T-helper 2 cell treated with Interferon-gamma antibody and Interleukin-4, amounts not matched to agents 100 ng/mL and 5 ng/mL, for 36 hours (primary cell): ENCODE measurements at regions not wholly inside any gene's neighbourhood (a gene's known extent, or its start where the extent isn't known, plus 50 kb on each side); places are given as distances from the start of the nearest gene placed in this dataset.
"Not testable (repeated sequence)": the region's sequence is repeated elsewhere in the genome, so short reads cannot be mapped to it uniquely, and the experiment has no call there.

ENCODE experiments used
- intact Hi-C: fragments of 100-400 bp; cut with micrococcal nuclease; formaldehyde crosslinking; loops from one replicate; pipeline ENCODE4 v1.15.1; 2023

GRCh38 chr16:26709754-26710153 lies 357.0 kb upstream of the C16orf82 start:
- intact Hi-C loops = no loop called here

- intact Hi-C loops = no loop called here
Measured at GRCh38 chr16:26710450-26710849, 356.3 kb upstream of the C16orf82 start.

GRCh38 chr16:26712876-26713275 lies 353.9 kb upstream of the C16orf82 start:
- intact Hi-C loops = no loop called here

GRCh38 chr16:26715969-26716368 lies 350.8 kb upstream of the C16orf82 start:
- intact Hi-C loops = no loop called here

- intact Hi-C loops = no loop called here
Measured at GRCh38 chr16:26717826-26718225, 348.9 kb upstream of the C16orf82 start.

- intact Hi-C loops = no loop called here
Measured at GRCh38 chr16:26721290-26721689, 345.4 kb upstream of the C16orf82 start.

- intact Hi-C loops = not testable (repeated sequence)
Measured at GRCh38 chr16:26721957-26722356, 344.8 kb upstream of the C16orf82 start.

GRCh38 chr16:26724189-26724588 lies 342.5 kb upstream of the C16orf82 start:
- intact Hi-C loops = no loop called here

GRCh38 chr16:26727848-26728247 lies 338.9 kb upstream of the C16orf82 start:
- intact Hi-C loops = no loop called here

- intact Hi-C loops = no loop called here
Measured at GRCh38 chr16:26729951-26730541, 336.7 kb upstream of the C16orf82 start.

- intact Hi-C loops = no loop called here
Measured at GRCh38 chr16:26731729-26732128, 335.0 kb upstream of the C16orf82 start.

GRCh38 chr16:26733710-26734109 lies 333.0 kb upstream of the C16orf82 start:
- intact Hi-C loops = no loop called here

GRCh38 chr16:26735521-26735920 lies 331.2 kb upstream of the C16orf82 start:
- intact Hi-C loops = no loop called here

- intact Hi-C loops = no loop called here
Measured at GRCh38 chr16:26736084-26736483, 330.6 kb upstream of the C16orf82 start.

GRCh38 chr16:26740771-26741170 lies 326.0 kb upstream of the C16orf82 start:
- intact Hi-C loops = no loop called here

- intact Hi-C loops = no loop called here
Measured at GRCh38 chr16:26742040-26742439, 324.7 kb upstream of the C16orf82 start.

GRCh38 chr16:26744430-26744829 lies 322.3 kb upstream of the C16orf82 start:
- intact Hi-C loops = no loop called here

- intact Hi-C loops = no loop called here
Measured at GRCh38 chr16:26747760-26748159, 319.0 kb upstream of the C16orf82 start.

GRCh38 chr16:26749072-26749471 lies 317.7 kb upstream of the C16orf82 start:
- intact Hi-C loops = no loop called here

- intact Hi-C loops = no loop called here
Measured at GRCh38 chr16:26752166-26752565, 314.6 kb upstream of the C16orf82 start.

GRCh38 chr16:26756633-26757032 lies 310.1 kb upstream of the C16orf82 start:
- intact Hi-C loops = no loop called here

- intact Hi-C loops = no loop called here
Measured at GRCh38 chr16:26762594-26762993, 304.1 kb upstream of the C16orf82 start.

- intact Hi-C loops = no loop called here
Measured at GRCh38 chr16:26765087-26765486, 301.6 kb upstream of the C16orf82 start.
